GM19351 (cell line): ENCODE measurements at regions not wholly inside any gene's neighbourhood (a gene's known extent, or its start where the extent isn't known, plus 50 kb on each side); places are given as distances from the start of the nearest gene placed in this dataset.

Source experiments
- ATAC-seq: cut with Tn5 transposase; IDR thresholded peaks from one replicate; pipeline ENCODE4 v1.9.1; 2021; ENCODE audit warnings: mild to moderate bottlenecking, moderate library complexity; ENCODE audit not compliant: unreplicated experiment

DNA sequence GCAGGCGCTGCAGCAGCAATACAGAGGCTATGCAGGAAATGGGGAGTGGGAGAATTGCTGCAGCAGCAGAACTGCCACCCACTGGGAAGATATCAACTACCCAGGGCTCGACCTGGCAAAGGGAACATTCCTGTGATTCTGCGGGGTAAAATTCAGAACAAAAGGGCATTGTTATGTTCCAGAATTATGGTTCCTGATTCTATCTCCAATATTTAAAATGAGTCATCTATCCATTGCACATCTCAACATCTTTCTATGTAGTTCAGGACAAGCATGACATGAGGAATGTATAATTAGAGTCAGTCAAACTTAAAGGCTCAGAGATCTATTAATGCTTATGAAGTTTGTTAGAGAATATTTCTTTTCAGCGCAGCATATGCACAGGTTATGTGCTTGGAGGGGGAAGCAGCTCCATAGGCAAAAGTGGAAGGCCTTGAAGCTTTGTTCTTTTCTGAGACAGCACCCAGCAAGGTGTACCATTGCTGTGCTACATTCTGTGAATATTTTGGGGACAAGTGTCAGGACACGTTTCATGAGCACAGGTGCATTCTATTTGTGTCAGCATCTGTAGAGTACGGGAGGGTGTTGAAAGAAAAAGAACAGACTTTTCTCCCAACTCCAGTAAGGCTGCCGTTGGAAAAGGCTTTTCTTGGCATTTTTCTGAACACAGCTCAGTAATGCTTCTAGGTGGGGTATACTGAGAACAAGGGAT lies 395.6 kb upstream of the MPDZ start:
- ATAC-seq = no peak

DNA sequence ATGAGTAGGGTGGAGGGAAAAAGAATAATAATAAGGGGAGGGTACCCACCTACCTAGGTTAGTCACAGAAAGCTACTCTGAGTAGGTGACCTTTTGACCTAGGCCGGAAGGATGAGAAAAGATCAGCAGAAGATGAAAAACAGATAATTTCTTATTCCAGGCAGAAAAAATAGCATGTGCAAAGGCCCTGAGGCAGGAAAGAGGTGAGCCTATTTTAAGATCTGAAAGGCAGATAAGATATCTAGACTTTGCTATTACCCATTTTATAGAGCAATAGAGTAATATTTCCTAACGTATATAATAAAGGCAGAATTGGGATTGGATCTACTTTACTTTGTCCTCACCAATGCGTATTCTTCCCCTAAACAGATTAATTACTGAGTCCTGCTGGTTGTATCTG lies 393.9 kb upstream of the MPDZ start:
- ATAC-seq = no peak

DNA sequence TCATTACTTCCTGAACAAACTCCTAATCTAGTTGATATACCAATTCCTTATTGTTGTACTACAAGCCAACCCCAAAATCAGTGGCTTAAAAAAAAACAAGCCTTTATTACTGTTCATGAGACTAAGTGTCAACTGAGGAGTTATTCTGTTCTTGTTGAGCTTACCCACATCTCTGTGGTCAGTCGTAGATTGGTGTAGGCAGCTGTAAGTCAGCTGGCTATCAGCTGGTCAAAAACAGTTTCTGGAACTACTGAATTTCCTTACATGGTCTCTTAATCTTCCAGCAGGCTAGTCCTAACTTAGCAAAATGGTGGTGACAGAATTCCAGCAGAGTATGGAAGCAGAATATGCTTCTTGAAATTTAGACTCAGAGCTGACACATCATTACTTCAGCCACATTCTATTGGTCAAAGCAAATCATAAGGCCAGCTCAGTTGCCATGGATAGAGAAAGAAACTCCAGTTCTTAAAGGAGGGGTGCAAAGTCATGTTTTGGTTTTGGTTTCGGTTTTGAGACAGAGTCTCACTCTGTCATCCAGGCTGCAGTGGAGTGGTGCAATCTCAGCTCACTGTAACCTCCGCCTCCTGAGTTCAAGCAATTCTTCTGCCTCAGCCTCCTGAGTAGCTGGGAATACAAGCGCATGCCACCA lies 386.1 kb upstream of the MPDZ start:
- ATAC-seq = no peak

DNA sequence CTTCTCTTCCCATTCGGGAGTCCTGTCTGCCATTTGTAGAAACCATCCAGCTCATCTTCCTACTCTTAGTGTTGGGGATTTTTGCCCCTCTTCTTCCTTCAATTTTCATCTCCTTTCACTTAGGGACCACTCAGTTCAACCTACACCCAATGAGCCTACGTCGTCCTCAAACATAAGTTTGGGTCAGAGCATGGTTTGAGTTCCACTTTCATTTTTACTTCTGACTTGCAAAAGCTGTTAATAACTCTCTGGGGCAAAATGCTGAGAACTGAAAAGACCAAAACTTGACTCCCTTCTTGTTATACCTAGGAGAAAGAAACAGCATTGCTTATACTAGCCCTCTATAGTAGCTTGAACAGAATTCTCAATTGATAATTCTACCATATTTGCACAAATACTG lies 381.5 kb upstream of the MPDZ start:
- no peak for ATAC-seq

DNA sequence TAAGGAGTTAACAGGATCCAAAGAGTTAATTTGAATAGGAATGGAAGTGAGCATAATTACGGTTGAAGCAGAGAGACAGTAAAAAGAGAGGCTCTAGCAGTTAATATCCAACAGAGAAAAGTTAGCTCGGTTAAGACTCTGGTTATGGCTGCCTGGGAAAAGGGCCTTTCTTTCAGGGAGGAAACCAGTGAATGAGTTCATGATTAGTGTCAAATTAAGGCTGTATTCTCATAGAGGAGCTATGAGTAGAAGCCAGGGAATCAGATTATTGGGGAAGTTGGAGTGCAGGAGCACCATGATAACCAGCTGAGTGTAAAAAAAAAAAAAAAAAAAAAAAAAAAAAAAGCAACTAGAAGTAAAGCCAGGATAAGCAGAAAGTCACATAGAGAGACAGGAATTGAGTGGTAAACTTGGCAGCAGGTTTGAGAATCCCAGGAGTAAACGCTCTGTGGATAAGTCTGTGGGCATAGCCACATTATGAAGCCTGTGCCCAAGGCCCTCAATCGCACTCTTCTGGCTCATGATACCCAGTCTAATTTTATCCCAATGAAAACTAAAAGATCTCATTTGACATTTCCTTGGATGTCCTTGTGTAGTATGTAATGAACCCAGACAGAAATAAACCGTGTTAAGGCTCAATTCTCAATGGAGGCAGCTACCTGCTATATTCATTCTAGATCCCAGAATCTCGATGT lies 372.6 kb upstream of the MPDZ start:
- no peak for ATAC-seq

DNA sequence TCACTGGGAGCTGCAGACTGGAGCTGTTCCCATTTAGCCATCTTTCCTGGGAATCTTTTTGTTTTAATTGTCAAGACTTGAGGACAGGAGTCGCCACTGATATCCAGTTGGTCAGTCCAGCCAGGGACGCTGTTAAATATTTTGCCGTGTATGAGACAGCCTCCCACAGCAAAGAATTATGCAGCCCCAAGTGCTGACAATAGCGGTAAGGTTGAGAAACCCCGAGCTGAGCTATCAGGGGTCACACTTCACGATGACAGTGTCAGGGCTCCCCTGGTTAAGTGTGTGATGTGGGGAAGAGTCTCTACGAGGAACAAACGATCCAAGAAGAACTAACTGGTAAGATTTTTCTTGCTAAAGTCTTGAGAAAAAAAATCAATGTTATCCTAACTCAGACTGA lies 372.0 kb upstream of the MPDZ start:
- no peak for ATAC-seq

DNA sequence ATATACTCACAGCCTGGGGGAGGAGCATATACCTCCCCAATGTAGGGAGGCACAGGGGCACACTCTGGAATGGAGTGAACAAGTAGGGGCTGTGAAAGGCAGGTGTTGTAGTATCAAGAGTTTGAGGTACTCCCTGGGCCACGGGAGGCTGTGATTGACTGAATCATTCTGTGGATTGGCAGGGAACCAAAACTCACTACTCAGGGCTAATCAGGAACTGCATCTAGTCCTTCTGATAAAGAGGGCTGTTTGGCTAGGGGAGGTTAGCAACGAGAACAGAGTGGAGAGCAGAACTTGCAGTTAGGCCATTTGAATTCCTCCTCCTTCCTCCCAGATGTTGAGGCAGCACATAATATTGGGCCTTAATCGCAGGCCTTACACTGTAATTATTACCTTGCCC lies 369.2 kb upstream of the MPDZ start:
- ATAC-seq = no peak

DNA sequence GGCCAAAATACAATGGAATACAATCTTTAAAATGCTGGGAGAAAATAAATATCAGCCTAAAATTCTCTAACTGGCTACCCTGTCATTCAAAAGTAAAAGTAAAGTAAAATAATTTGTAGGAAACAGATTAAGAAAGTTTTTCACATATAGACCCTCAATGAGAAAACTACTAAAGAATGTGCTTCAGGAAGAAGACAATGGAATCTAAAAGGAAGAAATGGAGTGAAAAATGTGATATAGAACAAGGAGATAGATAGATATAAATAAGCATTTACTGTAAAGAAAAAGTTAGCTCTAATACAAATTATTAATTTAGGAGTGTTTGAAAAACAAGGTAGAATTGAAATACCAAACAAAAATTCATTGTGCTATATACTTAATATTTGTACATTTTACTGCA lies 368.6 kb upstream of the MPDZ start:
- ATAC-seq = no peak

DNA sequence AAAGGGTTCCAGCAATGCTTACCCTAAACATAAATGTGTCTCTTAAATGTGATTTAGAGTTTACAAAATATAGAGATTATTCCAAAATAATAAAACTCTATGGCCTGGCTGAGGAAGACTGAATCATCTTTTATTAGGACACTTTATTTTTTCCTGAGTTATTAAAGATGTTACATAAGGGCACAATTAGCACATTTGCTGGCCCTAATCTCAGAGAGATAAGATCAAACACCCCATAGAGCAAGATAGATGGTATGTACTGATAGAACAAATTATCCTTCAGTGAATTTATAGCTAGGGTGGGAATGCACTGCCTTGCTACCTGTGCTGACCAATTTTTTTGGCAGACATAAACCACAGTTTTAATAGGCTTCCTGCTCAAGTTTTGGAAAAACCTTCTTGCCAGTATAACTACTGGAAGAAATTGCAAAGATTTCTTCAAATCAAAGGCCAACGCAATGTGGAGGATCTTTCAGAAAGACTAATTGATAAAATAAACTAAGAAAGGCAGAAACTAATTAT lies 367.1 kb upstream of the MPDZ start:
- no peak for ATAC-seq

DNA sequence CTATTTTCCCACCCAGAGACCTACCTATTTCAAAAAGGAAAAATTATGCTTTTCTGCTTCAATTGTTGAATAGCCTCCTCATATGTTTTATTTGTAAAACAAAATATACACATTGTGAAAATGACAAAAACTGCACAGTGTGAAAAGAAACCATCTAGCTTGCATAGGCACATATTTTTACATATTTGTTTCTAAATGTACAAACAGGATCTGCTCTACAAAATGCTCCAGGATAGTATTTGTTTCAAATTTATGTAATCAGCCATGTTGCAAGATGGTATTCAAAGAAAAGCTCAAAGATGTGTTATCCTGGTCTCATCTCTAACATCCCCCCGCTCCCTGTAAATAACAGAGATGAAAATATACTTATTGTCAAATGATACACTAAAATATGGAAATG lies 366.1 kb upstream of the MPDZ start:
- no peak for ATAC-seq

DNA sequence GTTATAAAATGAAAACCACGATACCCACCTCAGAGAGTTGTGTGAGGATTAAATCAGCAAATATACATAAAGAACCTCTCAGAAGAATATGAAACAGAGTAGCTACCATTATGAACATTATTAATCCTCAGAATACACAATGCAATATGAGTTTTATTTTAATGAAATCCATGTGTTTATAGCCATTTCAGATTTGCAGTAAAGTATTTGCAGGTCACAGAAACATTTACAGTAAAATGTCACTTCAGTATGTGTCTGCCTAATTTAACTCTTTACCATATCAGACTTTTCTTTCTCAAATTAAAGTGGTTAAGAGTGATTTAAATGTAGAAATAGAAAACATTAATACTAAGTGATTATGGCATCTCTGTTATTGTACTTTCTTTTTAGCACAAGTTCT lies 365.2 kb upstream of the MPDZ start:
- no peak for ATAC-seq

DNA sequence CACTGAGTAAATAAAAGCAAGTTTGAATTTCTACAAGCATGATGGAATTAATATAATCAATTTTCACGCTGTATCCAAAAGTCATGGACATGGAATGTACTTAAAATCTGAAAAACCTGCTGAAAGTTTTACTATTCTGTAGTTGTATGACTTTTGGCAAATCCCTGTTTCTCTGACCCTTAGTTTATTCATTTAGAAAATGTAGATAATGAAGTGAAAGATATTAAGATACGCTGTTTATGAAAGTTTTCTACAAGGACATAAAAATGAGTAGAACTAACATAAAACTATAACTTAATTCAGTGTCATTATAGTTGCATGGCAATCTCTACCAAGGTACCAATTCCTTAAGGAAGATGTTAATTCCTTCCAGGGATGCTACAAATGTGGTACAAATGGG lies 363.2 kb upstream of the MPDZ start:
- no peak for ATAC-seq

DNA sequence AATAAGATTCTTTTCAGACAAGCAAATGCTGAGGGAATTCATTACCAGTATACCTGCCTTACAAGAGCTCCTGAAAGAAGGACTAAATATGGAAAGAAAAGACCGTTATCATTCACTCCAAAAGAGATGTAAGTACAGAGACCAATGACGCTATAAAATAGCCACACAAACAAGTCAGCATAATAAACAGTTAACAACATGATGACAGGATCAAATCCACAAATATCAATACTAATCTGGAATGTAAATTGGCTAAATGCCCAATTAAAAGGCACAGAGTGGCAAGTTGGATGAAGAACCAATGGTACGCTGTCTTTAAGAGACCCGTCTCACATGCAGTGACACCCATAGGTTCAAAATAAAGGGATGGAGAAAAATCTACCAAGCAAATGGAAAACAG lies 349.6 kb upstream of the MPDZ start:
- no peak for ATAC-seq

DNA sequence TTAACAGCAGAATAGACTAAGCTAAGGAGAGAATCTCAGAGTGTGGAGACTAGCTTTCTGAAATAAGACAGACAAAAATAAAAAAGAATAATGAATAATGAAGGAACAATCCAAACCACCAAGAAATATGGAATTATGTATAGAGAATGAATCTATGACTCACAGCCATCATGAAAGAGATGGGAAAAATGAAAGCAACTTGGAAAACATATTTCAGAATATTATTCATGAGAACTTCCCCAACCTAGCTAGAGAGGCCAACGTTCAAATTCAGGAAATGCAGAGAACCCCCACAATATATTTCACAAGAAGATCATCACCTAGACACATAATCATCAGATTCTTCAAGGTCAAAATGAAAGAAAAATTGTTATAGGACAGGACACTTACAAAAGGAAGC lies 349.0 kb upstream of the MPDZ start:
- no peak for ATAC-seq

DNA sequence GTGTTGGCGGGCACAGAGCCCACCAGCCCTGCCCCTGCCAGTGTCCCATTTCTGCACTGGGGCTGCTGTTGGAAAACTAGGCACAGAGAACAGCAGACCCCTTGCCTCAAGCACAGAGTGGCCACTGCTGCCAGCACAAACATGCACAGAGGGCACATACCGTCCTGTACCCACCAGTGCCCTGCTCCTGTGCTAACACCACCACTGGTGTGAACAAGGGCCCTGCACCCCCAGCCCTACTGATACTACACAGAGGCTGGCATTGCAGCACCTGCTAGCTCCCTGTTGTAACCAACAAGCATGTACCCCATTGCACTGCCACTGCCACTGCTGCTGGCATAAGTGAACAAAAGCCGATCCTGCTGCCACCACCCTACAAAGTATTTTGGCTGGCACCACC lies 348.0 kb upstream of the MPDZ start:
- no peak for ATAC-seq

DNA sequence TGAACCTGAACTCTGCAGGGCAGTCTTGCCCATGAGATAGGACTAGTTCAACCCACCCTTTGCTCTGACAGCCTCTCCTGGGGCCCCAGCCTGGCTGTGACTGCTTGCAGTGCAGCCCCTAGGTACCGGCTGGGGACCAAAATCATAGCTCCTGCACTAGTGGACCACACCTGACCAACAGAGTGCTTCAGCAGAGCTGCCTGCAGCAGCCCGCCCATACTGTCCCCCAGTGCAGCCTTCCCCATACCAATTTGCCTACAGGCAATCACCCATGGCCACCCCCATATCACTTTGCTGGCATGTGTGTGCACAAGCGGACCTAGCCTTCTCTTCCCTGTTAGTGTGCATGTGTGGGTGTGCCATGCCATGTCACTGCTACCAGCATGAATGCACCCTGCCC lies 347.6 kb upstream of the MPDZ start:
- no peak for ATAC-seq

DNA sequence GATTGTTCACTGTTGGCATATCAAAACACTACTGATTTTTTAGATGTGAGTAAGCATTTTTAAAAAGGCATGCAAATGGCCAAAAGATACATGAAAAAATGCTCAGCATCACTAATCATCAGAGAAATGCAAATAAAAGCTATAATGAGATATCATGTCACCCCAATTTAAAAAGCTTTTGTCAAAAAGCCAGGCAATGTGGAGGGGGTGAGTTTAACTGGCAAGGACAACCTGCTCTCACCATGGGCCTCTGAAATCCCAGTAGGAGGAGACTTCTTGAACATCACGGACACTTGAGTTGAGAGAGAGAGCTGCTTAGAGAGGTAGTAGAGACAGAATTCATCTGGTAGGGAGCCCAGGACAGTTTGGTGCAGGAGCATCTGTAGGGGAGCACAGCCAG lies 347.1 kb upstream of the MPDZ start:
- ATAC-seq = no peak

DNA sequence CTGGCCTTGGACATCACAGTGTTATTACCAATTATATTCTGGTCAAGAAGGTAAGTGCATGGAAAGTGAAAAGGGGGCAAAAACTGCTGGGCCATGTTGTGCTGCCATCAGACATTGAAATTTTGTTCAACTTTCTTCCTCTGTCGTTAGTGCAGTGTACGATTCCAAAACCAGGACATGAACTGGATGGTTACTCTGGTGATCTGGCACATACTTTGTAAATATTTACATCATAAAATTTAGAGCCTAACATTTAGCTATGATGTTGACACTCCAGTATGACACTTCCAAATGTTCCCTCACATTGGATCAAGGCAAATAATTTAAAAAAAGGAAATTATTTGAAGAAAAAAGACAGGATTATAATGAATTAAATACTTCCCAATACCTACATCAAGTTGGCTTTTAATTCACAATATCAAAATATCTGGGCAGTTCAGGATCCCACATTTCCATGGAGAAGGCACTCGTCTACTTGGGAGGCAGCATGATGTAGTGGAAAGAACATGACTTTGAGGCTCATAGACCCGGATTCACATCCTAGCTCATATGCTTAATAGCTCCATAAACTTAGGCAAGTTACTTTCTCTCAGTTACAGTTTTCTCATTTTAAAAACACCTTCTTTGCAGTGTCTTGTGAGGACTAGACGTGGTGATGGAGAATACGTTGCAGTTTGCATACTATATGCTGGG lies 342.5 kb upstream of the MPDZ start:
- no peak for ATAC-seq

DNA sequence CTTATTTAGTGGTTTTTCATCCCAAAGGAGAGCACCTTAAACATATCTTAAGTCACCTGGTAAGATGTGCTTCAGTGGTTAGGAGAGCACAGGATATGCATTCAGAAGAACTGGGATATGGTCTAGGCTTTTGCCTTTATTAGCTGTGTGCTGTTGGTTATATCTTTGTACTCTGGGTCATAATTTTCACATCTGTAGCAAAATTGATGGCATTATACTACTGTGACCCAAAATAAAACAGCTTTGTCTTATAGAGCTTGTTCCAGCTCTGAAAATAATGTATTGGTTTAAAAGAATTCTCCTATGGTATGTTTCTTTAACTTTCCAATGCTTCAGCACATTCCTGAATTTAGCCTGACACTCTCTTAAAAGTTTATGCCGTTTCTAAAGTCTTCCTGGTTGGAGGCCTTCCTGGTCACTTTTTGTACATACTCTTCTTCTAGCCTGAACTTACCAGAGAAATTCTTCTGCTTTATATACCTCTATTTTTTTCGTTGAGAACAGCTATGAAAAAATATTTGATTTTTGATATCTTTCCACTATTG lies 337.1 kb upstream of the MPDZ start:
- ATAC-seq = no peak

DNA sequence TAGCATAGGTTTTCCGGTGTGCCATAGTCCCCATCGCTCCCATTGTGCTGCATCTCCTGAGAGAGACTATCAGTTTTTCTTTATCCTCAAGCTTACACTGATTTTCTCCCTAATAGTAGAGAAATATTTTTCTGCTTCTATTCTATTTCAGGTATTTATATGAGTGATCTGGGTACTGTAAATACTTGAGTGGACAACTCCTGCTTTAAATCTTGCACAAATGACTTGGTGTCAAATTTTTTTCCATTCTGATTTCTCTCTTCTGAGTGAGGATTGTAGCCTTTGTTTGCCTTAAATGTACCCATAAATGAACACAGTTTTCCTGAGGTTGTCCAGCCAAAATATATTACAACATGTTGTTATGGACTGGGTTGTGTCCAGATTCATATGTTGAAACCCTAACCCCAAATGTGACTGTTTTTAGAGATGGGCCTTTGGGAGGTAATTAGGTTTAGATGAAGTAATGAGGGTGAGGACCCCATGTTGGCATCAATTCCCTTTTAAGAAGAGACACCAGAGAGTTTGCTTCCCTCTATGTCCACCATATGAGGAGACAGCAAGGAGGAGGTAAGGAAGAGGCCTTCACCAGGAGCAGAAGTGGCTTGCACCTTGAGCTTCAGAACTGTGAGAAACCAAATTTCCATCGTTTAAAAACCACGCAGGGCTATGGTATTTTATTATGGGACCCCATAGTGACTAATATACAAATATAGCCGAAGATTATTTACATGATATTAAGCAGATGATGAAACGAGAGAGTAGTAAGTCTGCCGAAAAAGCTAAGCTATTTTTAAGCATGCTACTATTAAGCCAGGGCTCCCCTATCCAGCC lies 336.4 kb upstream of the MPDZ start:
- ATAC-seq = no peak
